ENCODE measurements at regions not wholly inside any gene's neighbourhood (a gene's known extent, or its start where the extent isn't known, plus 50 kb on each side); places are given as distances from the start of the nearest gene placed in this dataset.

- H3K4me2 ChIP-seq (ENCODE audit: insufficient read depth, low read length), result no peak overlapping the region
- H2AFZ ChIP-seq (ENCODE audit: low read depth, low read length), result no peak overlapping the region
- no peak overlapping the region for H3K9ac ChIP-seq (ENCODE audit: low read depth, low read length)
- TF ChIP-seq EZH2 (IDR thresholded peaks at IDR 0.05; ENCODE audit: borderline replicate concordance, low read depth, low read length, severe bottlenecking) (no peak), CTCF (IDR thresholded peaks at IDR 0.05; ENCODE audit: borderline replicate concordance, extremely low read depth, low read length, poor library complexity, severe bottlenecking) (no peak)
- H3K4me3 ChIP-seq (ENCODE audit: low read depth in 1 of 2, low read length in 2 of 2), result no peak overlapping the region
- no peaks in the 10 kb centered on the region for H3K27me3 ChIP-seq (ENCODE audit: insufficient read depth, low read length, poor library complexity)
- ATAC-seq (ENCODE audit: insufficient read depth, low read depth), result no peak
- H3K4me1 ChIP-seq (ENCODE audit: insufficient read depth, low read length), result no peaks in the 10 kb centered on the region
- no peaks in the 10 kb centered on the region for H3K9me3 ChIP-seq (ENCODE audit: insufficient read depth, low read length, severe bottlenecking)
- no peak for DNase-seq
- H4K20me1 ChIP-seq (ENCODE audit: insufficient read depth, low read length), result no peaks in the 10 kb centered on the region
- H3K36me3 ChIP-seq (ENCODE audit: insufficient read depth, low read length), result no peaks in the 10 kb centered on the region
- no peak overlapping the region for H3K27ac ChIP-seq (ENCODE audit: low read length)
- H3K79me2 ChIP-seq (ENCODE audit: insufficient read depth, low read length), result no peaks in the 10 kb centered on the region
These were observed 141.7 kb upstream of the GPR149 start for GRCh38 chr3:154571553-154572226.

- Histone ChIP-seq H3K27me3 (ENCODE audit: insufficient read depth, low read length, poor library complexity) (no peaks in the 10 kb centered on the region), H3K4me1 (ENCODE audit: insufficient read depth, low read length) (no peaks in the 10 kb centered on the region), H3K4me3 (ENCODE audit: low read depth in 1 of 2, low read length in 2 of 2) (no peak overlapping the region), H3K27ac (ENCODE audit: low read length) (no peak overlapping the region), H3K36me3 (ENCODE audit: insufficient read depth, low read length) (no peaks in the 10 kb centered on the region), H3K9ac (ENCODE audit: low read depth, low read length) (no peak overlapping the region), H3K4me2 (ENCODE audit: insufficient read depth, low read length) (no peak overlapping the region), H4K20me1 (ENCODE audit: insufficient read depth, low read length) (no peaks in the 10 kb centered on the region), H3K79me2 (ENCODE audit: insufficient read depth, low read length) (no peaks in the 10 kb centered on the region), H3K9me3 (ENCODE audit: insufficient read depth, low read length, severe bottlenecking) (no peaks in the 10 kb centered on the region), H2AFZ (ENCODE audit: low read depth, low read length) (no peak overlapping the region)
- ATAC-seq (ENCODE audit: insufficient read depth, low read depth), result no peak
- TF ChIP-seq EZH2 (IDR thresholded peaks at IDR 0.05; ENCODE audit: borderline replicate concordance, low read depth, low read length, severe bottlenecking) (no peak), CTCF (IDR thresholded peaks at IDR 0.05; ENCODE audit: borderline replicate concordance, extremely low read depth, low read length, poor library complexity, severe bottlenecking) (no peak)
- no peak for DNase-seq
These were observed 138.1 kb upstream of the GPR149 start for GRCh38 chr3:154568064-154568463.

- ATAC-seq (ENCODE audit: insufficient read depth, low read depth) (no peak), DNase-seq (no peak)
- Histone ChIP-seq H3K79me2 (ENCODE audit: insufficient read depth, low read length) (no peaks in the 10 kb centered on the region), H3K36me3 (ENCODE audit: insufficient read depth, low read length) (no peaks in the 10 kb centered on the region), H3K9ac (ENCODE audit: low read depth, low read length) (no peak overlapping the region), H3K4me1 (ENCODE audit: insufficient read depth, low read length) (no peaks in the 10 kb centered on the region), H3K4me2 (ENCODE audit: insufficient read depth, low read length) (no peak overlapping the region), H3K9me3 (ENCODE audit: insufficient read depth, low read length, severe bottlenecking) (no peaks in the 10 kb centered on the region), H3K27ac (ENCODE audit: low read length) (no peak overlapping the region), H4K20me1 (ENCODE audit: insufficient read depth, low read length) (no peaks in the 10 kb centered on the region), H3K4me3 (ENCODE audit: low read depth in 1 of 2, low read length in 2 of 2) (no peak overlapping the region), H2AFZ (ENCODE audit: low read depth, low read length) (no peak overlapping the region), H3K27me3 (ENCODE audit: insufficient read depth, low read length, poor library complexity) (no peaks in the 10 kb centered on the region)
- no peak for TF ChIP-seq CTCF (IDR thresholded peaks at IDR 0.05; ENCODE audit: borderline replicate concordance, extremely low read depth, low read length, poor library complexity, severe bottlenecking)
- TF ChIP-seq EZH2 (IDR thresholded peaks at IDR 0.05; ENCODE audit: borderline replicate concordance, low read depth, low read length, severe bottlenecking), result no peak
These were observed 129.6 kb upstream of the GPR149 start for GRCh38 chr3:154559623-154560022.
